AG09309 (cell line): ENCODE measurements at regions not wholly inside any gene's neighbourhood (a gene's known extent, or its start where the extent isn't known, plus 50 kb on each side); places are given as distances from the start of the nearest gene placed in this dataset.
"Not testable (repeated sequence)": the region's sequence is repeated elsewhere in the genome, so short reads cannot be mapped to it uniquely, and the experiment has no call there.

Experiments
- DNase-seq: peaks from one replicate; pipeline ENCODE4 v3.0.0-alpha.2; 2010; ENCODE audit warnings: low read depth
- H3K4me3 ChIP-seq: 2 replicates; pipeline ENCODE4 v1.5.1; 2011; ENCODE audit warnings: mild to moderate bottlenecking, low read depth, low read length, moderate library complexity; ENCODE audit not compliant: control insufficient read depth
- TF ChIP-seq, protein P1 (sequence below): IDR thresholded peaks from 2 replicates; pipeline ENCODE4 v1.5.1; 2011; ENCODE audit warnings: mild to moderate bottlenecking, low read depth, low read length, inconsistent platforms; ENCODE audit not compliant: insufficient read depth, control insufficient read depth; ENCODE audit errors: missing control alignments

DNA sequence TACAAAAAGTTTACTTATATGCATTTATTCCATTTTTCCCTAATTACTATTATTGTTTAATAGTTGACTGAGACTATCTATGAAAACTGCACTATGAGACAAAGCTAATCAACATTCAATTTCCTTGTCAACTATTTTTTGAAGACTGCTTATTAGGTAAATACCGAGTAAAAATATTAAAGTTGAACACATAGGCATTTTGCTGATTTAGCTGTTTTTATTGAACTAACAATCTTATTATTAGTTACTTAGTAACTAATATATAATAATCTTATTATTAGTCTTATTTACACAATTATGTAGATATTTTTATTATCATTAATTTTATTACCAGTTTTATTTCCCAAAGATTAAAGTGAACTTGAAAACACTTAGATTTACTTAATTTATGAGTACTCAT is 728.8 kb downstream of the TENT5A start:
- TF ChIP-seq, protein P1, sequence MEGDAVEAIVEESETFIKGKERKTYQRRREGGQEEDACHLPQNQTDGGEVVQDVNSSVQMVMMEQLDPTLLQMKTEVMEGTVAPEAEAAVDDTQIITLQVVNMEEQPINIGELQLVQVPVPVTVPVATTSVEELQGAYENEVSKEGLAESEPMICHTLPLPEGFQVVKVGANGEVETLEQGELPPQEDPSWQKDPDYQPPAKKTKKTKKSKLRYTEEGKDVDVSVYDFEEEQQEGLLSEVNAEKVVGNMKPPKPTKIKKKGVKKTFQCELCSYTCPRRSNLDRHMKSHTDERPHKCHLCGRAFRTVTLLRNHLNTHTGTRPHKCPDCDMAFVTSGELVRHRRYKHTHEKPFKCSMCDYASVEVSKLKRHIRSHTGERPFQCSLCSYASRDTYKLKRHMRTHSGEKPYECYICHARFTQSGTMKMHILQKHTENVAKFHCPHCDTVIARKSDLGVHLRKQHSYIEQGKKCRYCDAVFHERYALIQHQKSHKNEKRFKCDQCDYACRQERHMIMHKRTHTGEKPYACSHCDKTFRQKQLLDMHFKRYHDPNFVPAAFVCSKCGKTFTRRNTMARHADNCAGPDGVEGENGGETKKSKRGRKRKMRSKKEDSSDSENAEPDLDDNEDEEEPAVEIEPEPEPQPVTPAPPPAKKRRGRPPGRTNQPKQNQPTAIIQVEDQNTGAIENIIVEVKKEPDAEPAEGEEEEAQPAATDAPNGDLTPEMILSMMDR: no peak
- no peak overlapping the region for H3K4me3 ChIP-seq
- DNase-seq: no peak

DNA sequence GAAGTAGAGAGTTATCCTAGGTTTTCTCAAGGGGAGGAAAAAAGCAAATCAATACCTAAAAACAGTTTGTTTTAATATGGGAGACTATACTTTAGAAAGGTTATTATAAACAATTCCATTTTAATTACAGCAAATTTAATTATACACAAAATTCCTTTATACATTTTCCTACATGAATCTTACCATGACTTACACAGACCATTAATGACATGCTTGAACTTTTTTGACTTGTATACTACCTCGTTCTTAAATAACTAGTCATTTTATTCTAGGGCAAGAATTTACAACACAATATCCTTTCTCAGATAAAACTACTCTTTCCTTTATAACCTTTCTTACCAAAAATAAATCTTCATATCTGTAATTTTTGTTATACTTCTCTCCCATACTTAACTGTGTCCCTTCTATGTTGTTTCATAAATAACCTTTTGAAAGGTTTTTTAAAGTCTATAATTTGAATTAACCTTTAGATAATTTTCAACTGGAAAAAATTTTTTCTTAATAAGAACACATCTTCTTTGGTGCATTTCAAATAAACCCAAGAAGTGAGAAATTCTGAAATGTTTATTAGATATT is 729.4 kb downstream of the TENT5A start:
- no peak for DNase-seq
- no peak overlapping the region for H3K4me3 ChIP-seq
- TF ChIP-seq, protein P1: no peak

DNA sequence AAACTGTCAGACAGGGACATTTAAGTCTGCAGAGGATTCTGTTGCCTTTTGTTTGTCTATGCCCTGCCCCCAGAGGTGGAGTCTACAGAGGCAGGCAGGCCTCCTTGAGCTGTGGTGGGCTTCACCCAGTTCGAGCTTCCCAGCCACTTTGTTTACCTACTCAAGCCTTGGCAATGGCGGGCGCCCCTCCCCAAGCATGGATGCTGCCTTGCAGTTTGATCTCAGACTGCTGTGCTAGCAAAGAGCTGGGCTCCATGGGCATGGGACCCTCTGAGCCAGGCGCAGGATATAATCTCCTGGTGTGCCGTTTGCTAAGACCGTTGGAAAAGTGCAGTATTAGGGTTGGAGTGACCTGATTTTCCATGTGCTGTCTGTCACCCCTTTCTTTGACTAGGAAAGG is 734.9 kb downstream of the TENT5A start:
- DNase-seq: not testable (repeated sequence)

DNA sequence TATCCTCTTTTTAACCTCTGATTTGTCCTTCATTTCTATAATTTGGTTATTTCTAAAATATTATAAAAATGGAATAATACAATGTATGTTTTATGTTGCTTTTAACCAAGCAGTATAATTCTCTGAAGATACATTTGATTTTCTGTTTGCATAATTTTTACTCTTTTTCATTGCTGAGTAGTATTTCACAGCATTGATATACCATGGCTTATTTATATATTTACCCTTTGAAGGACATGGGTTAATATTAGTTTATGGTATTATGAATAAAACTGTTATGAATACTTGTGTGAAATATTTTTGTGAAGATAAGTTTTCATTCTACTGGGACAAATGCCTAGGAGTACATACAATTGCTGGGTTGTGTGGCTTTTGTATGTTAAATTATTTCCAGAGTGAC is 748.6 kb downstream of the TENT5A start:
- DNase-seq: no peak
- TF ChIP-seq, protein P1: no peak
- no peak overlapping the region for H3K4me3 ChIP-seq

More for the DNA sequence above, 734.9 kb downstream of the TENT5A start:
- not testable (repeated sequence) for H3K4me3 ChIP-seq

DNA sequence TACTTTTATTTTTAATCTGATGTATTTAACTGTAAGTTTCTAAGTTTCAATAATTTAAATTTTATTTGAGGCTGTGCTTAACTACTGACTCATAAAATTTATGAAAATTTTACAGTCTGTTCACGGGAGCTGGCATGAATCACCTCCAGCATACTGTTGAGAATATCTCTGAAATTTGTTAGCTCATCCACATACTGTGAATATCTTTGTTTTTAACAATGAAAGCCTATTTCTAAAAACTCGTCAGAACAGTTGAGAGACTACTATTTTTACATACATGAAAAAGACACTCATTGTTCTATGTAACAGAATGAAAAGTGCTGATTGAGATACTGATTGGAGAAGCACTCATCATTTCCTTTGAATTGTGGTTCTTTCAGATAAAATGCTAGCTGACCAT is 749.3 kb downstream of the TENT5A start:
- TF ChIP-seq, protein P1: no peak
- no peak overlapping the region for H3K4me3 ChIP-seq
- peak; percentile 14 for DNase-seq

DNA sequence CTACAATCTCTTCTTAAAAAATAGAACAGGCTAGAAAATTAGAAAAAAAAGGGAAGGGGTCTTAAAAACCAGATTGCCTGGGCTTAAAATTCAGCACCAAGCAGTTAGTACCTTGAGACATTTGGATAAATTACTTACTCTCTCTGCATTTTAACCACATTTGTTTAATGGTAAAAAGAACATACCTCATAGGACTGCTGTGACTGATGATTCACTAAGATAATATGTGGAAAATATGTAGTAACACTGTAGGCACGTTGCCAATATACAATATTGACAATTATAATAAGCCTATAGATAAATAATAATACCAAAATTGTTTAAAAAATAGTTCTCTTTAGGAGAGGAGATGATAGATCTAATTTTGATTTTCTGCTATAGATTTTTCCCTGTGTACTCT is 750.4 kb downstream of the TENT5A start:
- TF ChIP-seq, protein P1: no peak
- no peak overlapping the region for H3K4me3 ChIP-seq
- DNase-seq: no peak

DNA sequence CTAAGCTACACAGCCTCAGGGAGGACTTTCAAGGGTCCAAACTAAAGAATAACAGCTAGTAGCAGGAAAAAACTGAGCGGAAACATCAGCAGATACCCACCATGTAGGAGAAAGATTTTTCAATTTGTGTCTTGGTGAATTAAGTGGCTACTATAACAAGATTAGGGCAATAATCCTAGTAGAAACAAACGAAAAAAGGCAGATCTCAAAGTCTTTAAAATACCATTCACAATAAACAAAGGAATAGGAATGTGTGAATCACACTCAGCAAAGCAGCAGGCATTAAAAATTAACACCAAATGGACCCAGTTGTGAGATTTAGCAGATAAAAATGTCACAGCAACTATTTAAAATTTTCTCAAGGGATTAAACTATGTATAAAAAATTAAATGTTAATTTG is 761.2 kb downstream of the TENT5A start:
- no peak overlapping the region for H3K4me3 ChIP-seq
- no peak for DNase-seq
- TF ChIP-seq, protein P1: no peak
